ENCODE measurements at regions not wholly inside any gene's neighbourhood (a gene's known extent, or its start where the extent isn't known, plus 50 kb on each side); places are given as distances from the start of the nearest gene placed in this dataset.

DNA sequence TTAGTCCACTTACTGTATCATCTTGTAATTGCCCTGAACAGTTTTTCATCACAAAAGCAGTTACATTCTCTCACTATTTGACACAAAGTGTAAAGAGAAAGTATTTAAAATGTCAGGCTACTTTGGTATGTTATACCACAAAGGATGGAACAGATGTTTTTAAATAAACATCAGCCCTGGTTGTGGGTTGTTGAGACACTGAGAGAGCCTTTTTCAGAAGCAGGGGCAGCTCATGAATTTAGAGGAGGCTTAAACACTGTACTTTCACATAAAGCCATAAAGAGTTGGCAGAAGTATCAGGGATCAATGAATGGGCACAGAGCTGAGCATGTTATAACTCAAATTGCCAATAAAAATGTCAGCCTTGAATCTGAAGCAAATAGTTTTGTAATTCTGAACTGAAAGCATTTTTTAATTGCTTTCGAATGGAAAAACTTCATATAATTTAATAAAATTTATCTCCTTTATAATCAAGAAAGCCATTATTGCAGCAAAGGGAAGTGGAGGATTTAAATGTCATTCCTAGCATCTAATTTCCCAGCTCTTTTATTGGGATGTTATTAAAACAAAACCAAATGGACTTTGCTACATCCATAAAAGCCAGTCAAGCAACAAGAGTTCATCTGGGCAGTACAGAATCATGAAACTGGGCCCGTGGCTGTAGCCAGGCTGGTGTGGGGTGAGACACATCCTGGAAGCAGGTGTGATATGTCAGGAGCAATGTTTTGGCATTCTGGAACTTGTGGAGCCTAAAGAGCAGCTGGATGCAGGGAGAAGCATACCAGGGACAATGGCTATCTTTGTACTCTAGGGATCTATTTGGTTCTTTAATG is 95.1 kb upstream of the NT5C1B start:
- no peak overlapping the region for H3K4me3 ChIP-seq
- H3K9me3 ChIP-seq (replicated peaks), result no peaks in the 10 kb centered on the region
- H3K27ac ChIP-seq (replicated peaks), result no peak overlapping the region
- H3K4me1 ChIP-seq, result peaks cover 10% of the 10 kb centered on the region
- no peaks in the 10 kb centered on the region for H3K36me3 ChIP-seq
- intact Hi-C loops (cut with micrococcal nuclease), result no loop called here
- no peaks in the 10 kb centered on the region for H3K27me3 ChIP-seq (ENCODE audit: low read depth)
- TF ChIP-seq, protein P1, sequence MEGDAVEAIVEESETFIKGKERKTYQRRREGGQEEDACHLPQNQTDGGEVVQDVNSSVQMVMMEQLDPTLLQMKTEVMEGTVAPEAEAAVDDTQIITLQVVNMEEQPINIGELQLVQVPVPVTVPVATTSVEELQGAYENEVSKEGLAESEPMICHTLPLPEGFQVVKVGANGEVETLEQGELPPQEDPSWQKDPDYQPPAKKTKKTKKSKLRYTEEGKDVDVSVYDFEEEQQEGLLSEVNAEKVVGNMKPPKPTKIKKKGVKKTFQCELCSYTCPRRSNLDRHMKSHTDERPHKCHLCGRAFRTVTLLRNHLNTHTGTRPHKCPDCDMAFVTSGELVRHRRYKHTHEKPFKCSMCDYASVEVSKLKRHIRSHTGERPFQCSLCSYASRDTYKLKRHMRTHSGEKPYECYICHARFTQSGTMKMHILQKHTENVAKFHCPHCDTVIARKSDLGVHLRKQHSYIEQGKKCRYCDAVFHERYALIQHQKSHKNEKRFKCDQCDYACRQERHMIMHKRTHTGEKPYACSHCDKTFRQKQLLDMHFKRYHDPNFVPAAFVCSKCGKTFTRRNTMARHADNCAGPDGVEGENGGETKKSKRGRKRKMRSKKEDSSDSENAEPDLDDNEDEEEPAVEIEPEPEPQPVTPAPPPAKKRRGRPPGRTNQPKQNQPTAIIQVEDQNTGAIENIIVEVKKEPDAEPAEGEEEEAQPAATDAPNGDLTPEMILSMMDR (IDR thresholded peaks at IDR 0.05; ENCODE audit: borderline replicate concordance), result no peak
- DNase-seq, result no peak

DNA sequence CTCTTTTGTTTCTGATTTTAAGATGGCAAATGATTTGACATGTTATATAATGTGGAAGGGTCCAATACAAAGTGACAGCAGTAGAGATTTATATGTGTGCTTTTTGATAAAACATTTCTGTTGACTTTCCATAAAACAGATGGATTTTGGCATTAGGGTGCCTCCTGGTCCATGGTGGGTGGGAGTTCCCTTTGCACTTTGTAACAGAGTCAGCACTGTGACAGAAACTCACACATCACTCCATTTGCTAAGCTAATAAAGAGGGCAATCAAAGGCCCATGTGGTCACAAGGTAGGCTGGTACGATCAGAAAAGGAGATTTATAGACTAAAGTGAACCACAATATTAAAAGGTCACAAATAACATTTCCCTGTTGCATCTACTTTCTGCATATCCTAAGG is 93.3 kb upstream of the NT5C1B start:
- Histone ChIP-seq H3K4me3 (no peak overlapping the region), H3K36me3 (no peaks in the 10 kb centered on the region), H3K4me1 (peaks cover 10% of the 10 kb centered on the region), H3K27ac (replicated peaks) (no peak overlapping the region), H3K9me3 (replicated peaks) (no peaks in the 10 kb centered on the region), H3K27me3 (ENCODE audit: low read depth) (no peaks in the 10 kb centered on the region)
- intact Hi-C loops (cut with micrococcal nuclease), result no loop called here
- DNase-seq, result no peak
- TF ChIP-seq, protein P1 (IDR thresholded peaks at IDR 0.05; ENCODE audit: borderline replicate concordance), result no peak

DNA sequence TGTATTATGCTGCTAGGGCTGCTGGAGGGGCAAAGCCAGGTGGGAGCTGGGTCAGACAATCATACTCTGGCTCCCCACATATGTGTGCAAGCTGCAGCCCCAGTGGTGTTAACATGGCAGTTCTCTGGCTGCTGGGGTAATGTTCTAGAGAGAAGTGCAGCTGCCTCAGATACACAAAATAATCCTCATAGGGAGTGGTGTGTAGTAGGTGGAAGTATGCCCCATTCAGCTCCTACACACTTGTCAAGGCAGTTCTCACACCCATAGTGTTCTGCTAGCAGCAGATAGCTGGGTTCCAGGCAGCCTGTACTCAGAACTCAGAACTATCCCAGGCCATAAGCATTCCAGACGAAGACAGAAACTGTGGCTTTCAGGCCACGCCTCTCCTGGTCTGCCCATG is 87.9 kb upstream of the NT5C1B start:
- H3K27me3 ChIP-seq (ENCODE audit: low read depth), result no peaks in the 10 kb centered on the region
- no peaks in the 10 kb centered on the region for H3K4me1 ChIP-seq
- DNase-seq, result no peak
- peaks cover 32% of the 10 kb centered on the region for H3K9me3 ChIP-seq (replicated peaks)
- H3K4me3 ChIP-seq, result no peak overlapping the region
- H3K36me3 ChIP-seq, result peaks cover 4% of the 10 kb centered on the region
- TF ChIP-seq, protein P1 (IDR thresholded peaks at IDR 0.05; ENCODE audit: borderline replicate concordance), result no peak
- intact Hi-C loops (cut with micrococcal nuclease), result no loop called here
- H3K27ac ChIP-seq (replicated peaks), result no peak overlapping the region

DNA sequence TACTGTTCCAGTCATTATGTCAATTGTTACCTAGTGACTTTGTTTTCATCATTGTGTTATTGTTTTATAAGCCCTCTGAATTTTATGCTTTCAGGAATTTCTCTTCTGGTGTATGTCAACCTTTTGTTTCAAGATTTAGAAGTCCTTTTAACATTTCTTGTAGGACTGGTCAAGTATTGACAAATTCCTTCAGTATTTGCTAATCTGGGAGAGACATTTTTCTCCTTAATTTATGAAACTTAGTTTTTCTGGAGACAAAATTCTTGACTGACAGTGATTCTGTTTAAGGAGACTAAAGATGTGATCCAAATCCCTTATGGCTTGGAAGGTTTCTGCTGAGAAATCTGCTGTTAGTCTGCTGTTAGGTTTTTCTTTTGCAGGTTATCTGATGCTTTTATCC is 84.9 kb upstream of the NT5C1B start:
- no peak for DNase-seq
- Histone ChIP-seq H3K36me3 (peaks cover 4% of the 10 kb centered on the region), H3K4me1 (no peaks in the 10 kb centered on the region), H3K9me3 (replicated peaks) (peaks cover 36% of the 10 kb centered on the region), H3K27me3 (ENCODE audit: low read depth) (no peaks in the 10 kb centered on the region), H3K4me3 (no peak overlapping the region), H3K27ac (replicated peaks) (no peak overlapping the region)
- intact Hi-C loops (cut with micrococcal nuclease), result no loop called here
- TF ChIP-seq, protein P1 (IDR thresholded peaks at IDR 0.05; ENCODE audit: borderline replicate concordance), result no peak

DNA sequence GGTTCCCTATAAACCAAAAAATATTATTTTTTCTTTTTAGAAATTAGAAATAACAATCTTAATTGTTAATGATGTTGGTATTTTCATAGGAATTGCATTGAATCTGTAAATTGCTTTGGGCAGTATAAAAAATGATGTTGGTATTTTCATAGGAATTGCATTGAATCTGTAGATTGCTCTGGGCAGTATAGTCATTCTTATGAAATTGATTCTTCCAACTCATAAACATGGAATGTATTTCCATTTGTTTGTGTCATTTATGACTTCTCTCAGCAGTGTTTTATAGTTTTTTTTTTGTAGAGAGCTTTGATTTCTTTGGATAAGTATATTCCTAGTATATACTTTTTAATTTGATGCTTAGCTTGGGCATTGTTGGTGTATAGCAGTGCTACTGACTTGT is 82.0 kb upstream of the NT5C1B start:
- Histone ChIP-seq H3K4me3 (no peak overlapping the region), H3K36me3 (peaks cover 4% of the 10 kb centered on the region), H3K27me3 (ENCODE audit: low read depth) (no peaks in the 10 kb centered on the region), H3K27ac (replicated peaks) (no peak overlapping the region), H3K9me3 (replicated peaks) (peaks cover 36% of the 10 kb centered on the region), H3K4me1 (no peaks in the 10 kb centered on the region)
- intact Hi-C loops (cut with micrococcal nuclease), result no loop called here
- DNase-seq, result no peak
- TF ChIP-seq, protein P1 (IDR thresholded peaks at IDR 0.05; ENCODE audit: borderline replicate concordance), result no peak
